Embryonic facial prominence (tissue), 1 donor: ENCODE measurements at regions not wholly inside any gene's neighbourhood (a gene's known extent, or its start where the extent isn't known, plus 50 kb on each side); places are given as distances from the start of the nearest gene placed in this dataset.
"Not testable (repeated sequence)": the region's sequence is repeated elsewhere in the genome, so short reads cannot be mapped to it uniquely, and the experiment has no call there.

Experiments
- DNase-seq: peaks from one replicate; pipeline ENCODE4 v3.0.0-alpha.2; 2016; ENCODE audit errors: extremely low spot score

DNA sequence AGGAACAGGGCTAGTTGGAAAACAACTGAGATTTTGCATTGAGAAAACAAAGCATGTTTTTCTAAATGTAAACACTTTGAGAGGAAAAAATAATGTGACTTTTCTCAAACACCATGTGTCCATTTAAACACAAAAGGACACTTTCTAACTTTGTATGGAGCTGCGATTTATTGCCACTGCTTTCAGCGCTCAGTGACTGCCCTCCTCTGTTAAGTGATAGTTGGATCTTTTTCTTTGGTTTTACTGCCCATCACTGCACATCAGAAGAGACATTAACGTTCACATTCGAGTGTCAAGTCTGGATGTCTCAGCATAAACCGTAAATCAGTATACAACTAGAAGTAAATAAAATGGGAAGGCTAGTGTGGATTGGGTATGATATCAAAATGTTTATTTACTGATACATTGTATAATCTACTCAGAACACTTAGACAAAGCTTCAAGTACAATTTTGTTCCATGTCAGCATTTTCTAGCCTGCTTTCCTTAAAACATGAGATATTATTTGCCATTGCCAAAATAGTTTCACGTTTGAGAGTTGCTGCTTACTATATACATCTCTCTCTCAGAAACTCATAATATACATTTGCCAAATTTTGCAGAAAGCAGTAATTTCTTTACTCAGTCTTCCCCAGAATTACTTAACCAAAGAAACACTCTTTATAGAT, 237.6 kb downstream of the IKZF2 start:
- no peak for DNase-seq

DNA sequence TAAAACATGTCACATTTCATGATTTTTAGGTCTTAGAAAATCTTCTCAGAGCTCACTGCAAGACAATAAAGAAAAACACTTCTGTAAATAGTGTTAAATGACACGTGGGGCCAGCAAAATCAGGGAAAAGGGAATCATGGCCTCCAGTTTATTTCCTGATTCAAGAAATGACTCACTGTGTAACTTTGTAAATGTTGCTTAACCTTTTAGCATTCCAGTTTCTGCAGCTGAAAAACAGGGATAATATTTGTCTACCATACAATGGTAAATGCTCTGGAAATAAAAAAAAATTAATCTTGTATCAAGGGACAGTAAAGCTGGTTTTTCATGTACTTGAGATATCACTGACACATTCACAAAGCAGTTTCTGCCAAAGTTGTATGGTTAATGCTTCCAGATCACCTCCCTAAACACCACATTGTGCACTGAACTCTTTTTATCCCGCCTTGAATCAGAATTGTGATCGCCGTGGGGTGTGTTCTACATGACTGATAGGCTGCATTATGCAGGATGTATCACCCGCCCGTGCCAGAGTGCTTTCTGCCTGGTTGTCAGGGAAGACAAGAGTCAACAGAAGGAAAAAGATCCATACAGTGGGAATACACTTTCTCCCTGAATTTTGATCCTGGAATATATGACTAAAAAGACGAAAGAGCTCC, 238.8 kb downstream of the IKZF2 start:
- no peak for DNase-seq

GRCh38 chr2:212911011-212911410, 240.4 kb downstream of the IKZF2 start:
- DNase-seq, result no peak

GRCh38 chr2:212908682-212909435, 242.6 kb downstream of the IKZF2 start:
- DNase-seq, result no peak

- DNase-seq, result no peak
These were observed 243.4 kb downstream of the IKZF2 start for GRCh38 chr2:212908031-212908430.

DNA sequence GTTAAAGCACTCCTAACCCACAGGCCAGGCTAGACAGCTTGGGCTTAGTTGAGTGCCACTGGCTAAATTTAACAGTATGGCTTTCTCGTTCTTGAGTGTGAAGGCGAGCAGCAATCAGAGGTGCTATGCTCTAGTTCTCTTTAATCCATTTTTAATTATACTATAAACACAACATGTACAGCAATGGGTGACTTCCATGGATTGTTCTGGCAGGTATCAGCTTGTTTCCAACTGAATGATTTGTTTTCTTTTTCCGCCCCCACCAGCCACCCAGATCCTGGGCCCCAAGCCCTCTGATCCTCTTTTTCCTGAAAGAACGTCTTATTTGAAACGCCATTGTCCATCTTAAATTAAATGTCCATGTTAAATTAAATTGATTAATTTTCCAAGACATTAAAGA, 244.8 kb downstream of the IKZF2 start:
- no peak for DNase-seq

GRCh38 chr2:212905640-212906201, 245.7 kb downstream of the IKZF2 start:
- no peak for DNase-seq

DNA sequence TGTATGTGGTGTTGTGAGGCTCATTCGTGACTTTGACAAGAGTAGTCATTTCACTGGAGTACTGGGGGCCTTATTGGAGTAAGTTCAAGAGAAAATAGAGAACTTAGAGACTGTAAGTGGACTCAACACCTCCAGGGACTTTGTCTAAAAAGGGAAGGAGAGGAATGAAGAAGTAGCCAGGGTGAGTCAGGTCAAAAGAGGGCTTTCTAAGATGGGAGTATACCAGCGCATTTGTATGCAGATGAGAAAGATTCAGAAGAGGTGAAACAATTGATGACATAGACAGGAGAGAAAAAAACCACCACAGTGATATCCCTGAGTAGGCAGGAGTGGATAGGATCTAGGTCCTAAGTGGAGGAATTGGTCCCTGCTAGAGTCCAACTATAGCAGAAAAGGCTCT, 246.8 kb downstream of the IKZF2 start:
- no peak for DNase-seq

DNA sequence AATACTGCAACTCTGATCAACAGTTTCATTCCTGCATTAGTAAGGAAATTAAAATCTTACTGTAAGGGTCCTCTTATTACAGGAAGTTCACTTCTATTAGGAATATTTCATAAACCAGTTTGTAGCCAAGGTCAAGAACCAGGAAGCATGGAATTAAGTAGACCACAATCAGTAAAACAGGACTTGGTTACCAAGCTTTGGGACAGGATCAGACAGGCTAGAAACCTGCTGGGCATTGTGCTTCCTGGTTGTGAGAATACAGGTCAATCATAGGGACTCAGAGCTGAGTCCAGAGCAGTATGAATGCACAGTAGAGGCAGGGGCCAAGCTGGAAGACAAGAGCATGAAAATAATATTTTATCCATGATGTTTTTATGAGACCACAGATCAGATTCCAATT, 248.0 kb downstream of the IKZF2 start:
- DNase-seq, result no peak

DNA sequence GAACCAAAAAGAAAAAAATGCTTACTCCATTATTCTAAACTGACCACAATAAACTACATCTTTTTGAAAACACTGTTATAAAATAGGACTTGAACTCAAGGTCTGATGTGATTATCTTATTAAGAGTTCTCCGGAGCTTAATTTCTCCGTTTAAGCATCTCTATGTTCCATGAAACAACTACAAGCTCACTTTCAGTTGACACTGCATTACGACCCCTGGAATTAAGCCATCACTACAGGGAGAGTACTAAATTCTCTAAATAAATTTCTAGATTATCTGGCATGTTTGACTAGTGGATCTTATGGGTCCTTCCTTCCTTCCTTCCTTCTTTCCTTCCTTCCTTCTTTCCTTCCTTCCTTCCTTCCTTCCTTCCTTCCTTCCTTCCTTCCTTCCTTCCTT, 249.0 kb downstream of the IKZF2 start:
- DNase-seq, result no peak

DNA sequence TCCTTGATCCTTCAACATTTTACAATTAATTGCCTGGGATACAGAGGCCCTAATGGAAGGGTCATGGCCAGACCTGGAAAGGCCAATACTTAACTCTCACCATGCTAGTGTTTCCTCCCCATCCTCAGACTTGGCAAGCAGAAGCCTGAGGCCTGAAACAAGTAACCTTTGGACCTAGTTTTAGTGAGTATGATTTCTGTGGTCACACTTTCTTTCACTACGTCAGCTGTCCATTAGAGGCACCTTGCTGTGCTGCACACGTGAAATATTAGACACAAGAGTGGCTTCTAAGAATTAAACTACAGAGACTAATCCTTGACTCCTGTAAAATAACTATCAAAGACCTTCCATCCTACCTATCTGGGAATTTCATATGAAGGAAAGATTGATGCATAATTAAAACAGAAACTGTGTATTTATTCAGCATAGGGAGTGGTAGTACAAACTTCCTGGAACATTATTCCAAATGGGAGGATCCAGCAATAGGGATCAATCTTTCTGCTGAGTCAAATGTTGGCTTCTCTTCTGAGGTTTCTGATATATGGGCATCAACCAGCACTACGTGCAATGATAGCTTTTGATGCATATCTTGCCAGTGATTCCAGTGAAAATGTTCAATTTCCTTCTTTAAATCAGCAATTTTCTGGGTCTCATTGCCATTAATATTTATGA, 249.7 kb downstream of the IKZF2 start:
- no peak for DNase-seq

GRCh38 chr2:212900715-212901114, 250.7 kb downstream of the IKZF2 start:
- no peak for DNase-seq

DNA sequence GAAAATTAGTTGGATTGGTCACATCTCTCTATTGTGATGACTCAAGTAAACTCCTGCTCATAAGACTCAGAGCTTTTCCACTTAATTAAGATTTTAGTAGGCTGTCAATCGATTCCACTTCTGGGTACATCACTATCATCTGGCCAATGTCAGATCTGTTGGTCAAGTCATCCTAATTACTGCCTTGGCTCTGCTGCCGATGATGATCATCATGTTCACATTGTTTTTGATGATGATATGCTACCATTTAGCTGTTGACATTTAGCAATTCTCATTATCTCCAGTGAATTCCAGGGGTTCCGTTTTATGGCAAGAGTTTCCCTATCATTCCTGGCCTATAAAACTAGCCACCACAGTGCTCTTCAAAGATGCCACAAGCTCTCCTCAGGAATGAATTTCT, 253.4 kb downstream of the IKZF2 start:
- no peak for DNase-seq

GRCh38 chr2:212897296-212897695, 254.1 kb downstream of the IKZF2 start:
- no peak for DNase-seq

GRCh38 chr2:212894026-212894425, 257.4 kb downstream of the IKZF2 start:
- no peak for DNase-seq

GRCh38 chr2:212893216-212893615, 258.2 kb downstream of the IKZF2 start:
- no peak for DNase-seq

DNA sequence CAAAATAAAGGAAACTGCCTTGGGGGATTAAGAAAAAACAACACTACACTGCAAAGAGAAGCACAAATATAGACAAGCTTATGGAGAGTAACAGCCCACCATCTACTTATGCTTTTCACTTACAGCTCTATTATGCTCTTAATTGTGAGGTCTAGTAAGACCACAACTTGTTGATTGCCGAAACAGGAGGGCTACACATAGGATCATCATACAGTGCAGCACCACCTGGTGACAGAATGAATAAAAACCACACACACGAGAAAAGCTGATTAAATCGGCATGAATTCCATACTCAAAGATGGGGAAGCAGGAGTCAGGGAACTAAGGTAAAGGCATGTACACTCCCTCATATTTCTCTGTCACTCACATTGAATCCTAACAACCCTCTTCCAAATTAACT, 259.2 kb downstream of the IKZF2 start:
- DNase-seq, result no peak

DNA sequence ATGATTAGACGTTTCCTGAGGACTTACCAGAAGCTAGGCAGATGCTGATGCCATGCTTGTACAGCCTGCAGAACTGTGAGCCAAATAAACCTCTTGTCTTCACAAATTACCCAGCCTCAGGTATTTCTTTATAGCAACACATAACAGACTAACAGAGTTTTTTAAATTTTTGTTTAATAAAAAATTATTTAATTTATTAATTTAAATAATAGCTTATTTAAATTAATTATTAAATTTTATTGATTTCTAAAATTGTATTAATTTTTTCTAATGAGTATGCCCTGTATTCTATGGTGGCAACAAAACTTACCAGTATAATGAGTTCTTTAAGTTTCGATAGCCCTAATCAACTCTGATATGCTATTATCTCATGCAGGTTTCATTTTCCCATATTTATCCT, 259.8 kb downstream of the IKZF2 start:
- DNase-seq, result no peak

- no peak for DNase-seq
These were observed 268.8 kb downstream of the IKZF2 start for GRCh38 chr2:212882626-212883025.

GRCh38 chr2:212876556-212876955, 274.9 kb downstream of the IKZF2 start:
- not testable (repeated sequence) for DNase-seq

DNA sequence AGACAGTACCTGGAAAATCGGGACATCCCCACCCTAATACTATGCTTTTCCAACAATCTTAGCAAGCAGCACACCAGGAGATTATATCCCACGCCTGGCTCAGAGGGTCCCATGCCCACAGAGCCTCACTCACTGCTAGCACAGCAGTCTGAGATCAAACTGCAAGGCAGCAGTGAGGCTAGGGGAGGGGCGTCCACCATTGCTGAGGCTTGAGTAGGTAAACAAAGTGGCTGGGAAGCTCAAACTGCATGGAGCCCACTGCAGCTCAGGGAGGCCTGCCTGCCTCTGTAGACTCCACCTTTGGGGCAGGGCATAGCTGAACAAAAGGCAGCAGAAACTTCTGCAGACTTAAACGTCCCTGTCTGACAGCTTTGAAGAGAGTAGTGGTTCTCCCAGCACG, 275.5 kb downstream of the IKZF2 start:
- DNase-seq, result not testable (repeated sequence)

- no peak for DNase-seq
These were observed 278.2 kb downstream of the IKZF2 start for GRCh38 chr2:212873256-212873655.
